LoVo (cell line): ENCODE measurements at regions not wholly inside any gene's neighbourhood (a gene's known extent, or its start where the extent isn't known, plus 50 kb on each side); places are given as distances from the start of the nearest gene placed in this dataset.

Experiments
- DNase-seq: peaks from one replicate; pipeline ENCODE4 v3.0.0-alpha.2; 2016; ENCODE audit warnings: low spot score

DNA sequence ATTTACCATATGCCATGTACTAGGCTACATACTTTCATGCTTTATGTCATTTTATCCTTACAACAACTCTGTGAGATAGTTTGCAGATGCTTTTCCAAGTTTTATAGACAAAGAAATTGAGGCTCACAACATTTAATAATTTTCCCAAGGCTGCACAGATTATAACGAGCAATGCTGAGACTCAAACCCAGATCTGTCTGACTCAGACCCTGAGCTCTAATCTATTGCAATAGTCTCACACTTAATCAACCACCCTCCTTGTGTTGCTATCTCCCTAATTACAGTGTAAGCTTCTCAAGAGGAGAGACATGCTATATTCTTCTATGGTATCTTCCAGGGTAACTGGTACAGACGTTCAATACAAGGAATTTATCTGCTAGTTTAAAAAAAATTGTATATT lies 247.6 kb downstream of the WDR11 start:
- no peak for DNase-seq

DNA sequence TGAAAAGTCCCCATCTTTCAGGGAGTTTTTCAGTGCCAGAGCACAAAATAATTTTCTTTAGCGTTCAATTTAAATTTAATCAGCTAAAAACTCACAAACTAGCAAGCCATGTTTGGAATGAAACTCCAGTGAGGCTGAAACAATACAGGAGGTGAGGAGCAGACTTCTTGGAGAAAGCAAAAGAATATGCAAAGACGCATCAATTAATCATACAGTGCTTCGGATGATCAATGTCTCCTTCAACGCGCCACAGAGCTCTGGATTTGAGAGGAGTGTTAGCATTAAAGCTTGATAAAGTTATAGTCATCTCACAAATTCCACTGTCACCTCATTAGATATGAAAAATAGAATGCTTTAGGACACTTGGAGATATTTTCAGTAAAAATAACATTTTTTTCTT lies 248.0 kb downstream of the WDR11 start:
- DNase-seq: no peak

DNA sequence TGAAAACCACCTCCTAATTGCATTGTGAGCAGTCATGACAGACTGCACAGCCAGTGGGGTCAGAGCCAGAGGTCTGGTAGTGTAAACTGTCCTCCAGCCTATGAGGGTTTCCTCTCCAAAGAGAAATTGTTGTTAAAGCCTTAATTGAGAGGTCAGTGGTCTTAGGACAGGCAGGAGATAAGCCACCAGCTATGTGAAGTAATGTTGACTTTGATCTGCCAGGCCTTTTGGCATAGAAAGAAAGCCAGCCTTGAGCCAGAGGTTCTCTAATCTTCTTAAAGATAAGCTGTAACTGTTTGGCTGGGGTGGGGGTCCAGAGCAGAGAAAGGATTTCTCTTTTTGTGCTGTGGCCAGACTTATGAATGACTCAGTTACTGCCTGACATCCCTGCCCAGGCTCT lies 248.4 kb downstream of the WDR11 start:
- no peak for DNase-seq

DNA sequence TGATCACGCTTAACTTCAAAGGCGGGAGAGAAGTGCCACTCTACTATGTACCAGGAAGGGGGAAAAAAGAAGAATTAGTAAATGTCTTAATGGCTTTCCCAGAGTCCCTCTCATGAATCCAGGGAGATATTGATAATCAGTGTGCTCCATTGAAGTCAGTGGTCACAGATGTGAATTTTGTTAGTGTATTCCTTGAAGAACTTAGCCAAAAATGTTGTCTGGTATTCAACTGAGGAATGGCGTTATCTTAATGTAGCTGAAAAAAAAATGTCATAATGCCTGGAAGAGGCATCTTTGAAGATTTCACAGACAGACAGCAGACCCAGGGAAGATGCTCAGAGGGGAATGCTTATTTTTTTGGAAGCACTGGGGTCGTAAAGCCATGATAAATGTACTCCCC lies 250.4 kb downstream of the WDR11 start:
- no peak for DNase-seq

DNA sequence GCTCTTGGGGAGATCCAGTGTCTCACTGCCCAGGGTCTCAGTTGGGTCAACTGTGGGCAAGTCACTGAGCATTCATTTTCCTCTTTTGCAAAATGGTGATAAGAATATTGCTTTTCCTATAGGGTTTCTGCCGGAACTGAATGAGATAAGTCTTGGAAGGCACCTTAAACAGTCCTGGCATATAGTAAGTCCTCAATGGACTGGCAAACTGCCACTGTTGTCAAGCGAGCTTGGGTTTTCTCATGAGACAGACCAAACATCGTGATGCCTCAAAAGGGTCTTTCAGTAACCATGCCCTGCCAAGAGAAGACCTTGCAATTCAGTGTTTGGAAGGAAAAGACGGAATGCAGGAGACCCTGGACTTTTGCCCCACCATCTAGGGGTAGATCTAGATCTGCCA lies 251.5 kb downstream of the WDR11 start:
- DNase-seq: no peak

DNA sequence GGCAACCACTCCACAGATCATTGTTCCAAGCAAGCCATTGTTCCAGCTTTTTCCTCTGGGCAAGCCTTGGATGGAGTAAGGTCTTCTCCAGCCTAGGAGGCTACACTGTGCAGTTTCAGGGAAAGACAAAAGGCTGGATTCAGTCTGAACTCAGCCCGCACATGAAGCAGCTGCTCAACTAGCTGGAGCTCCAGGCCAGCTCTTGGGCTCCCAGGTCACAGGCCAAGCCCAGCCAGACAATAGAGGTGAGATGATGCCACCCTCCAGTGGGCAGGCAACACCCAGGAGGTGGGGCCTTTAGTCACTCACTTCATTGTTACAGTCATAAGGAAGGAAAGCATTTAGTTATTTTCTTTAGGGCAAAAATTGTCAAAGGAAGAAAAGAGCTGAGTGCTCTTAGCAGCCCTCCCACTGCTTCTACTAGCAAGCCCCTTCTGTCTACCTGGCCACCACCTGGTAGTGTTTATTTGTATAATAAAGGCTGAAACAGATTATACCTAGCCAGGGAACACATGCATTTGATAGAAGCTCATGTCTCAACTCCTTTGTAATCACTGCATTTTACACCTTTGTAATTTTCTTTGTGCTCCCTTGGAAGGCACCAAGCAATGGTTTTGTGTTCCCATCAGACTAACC lies 253.4 kb downstream of the WDR11 start:
- DNase-seq: no peak

DNA sequence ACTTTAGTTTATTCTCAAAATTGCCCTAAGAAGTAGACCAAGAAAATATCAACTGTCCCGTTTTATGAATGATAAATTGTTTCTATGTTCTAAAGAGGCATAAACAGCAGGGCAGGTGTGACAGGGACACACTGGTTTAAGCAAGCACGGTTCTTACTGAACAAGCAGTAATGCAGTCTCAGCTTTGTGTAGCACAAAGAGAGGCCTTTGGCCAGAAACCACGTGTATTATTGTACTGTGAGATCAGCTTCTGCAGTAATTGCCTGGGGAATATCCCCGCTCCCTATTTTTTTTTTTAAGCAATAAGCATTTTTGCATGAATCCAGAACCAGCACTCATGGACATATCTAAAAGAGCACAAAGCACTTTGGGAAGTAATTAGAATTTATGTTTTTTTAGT lies 255.4 kb downstream of the WDR11 start:
- DNase-seq: no peak

DNA sequence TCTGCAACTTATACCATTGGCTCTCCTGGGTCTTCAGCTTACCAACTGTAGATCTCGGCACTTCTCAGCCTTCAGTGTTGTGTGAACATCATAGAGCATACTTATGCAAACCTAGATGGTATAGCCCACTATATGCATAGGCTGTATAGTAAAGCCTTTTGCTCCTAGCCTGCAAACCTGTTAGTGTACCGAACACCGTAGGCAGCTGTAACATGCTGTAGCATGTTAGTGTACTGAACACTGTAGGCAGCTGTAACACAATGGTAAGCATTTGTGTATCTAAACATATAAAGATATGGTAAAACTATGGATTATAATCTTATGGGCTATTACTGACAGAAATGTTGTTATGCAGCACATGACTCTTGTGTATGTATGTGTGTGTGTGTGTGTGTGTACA lies 256.9 kb downstream of the WDR11 start:
- no peak for DNase-seq

DNA sequence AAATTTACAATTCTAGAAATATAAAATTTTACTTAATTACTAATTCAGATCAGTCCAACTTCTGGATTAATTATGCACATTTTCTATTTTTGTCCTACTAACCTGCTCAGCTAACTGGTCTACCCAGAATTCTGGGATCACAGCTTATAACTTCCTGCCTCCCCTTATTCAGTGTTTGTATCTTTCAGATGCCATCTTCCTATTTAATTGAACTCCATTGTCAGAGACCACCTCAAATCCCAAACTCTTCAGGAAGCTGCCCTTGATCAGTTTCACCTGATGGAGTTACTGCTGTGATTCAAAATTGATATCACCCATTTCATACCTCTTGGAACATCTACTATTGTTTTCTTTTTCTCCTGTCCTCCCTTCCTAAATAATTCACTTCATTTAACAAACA lies 259.2 kb downstream of the WDR11 start:
- no peak for DNase-seq

DNA sequence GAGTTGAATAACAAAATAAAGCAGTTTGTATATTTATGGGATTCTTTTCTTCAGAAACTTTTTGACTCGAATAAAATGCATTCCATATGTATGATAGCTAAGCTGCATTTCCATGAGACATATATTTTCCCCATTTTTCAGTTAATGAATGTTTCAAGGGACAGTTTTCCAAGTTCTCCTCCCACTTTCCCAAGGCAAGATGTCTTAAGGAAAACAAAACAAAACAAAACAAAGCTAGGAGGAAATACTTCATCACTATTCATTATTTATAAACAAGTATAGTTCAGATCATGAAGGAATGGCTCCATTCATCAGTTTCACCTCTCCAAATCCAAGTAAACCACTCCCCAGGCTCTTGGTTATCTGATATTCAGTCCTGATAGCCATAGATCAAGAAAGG lies 261.0 kb downstream of the WDR11 start:
- DNase-seq: no peak

DNA sequence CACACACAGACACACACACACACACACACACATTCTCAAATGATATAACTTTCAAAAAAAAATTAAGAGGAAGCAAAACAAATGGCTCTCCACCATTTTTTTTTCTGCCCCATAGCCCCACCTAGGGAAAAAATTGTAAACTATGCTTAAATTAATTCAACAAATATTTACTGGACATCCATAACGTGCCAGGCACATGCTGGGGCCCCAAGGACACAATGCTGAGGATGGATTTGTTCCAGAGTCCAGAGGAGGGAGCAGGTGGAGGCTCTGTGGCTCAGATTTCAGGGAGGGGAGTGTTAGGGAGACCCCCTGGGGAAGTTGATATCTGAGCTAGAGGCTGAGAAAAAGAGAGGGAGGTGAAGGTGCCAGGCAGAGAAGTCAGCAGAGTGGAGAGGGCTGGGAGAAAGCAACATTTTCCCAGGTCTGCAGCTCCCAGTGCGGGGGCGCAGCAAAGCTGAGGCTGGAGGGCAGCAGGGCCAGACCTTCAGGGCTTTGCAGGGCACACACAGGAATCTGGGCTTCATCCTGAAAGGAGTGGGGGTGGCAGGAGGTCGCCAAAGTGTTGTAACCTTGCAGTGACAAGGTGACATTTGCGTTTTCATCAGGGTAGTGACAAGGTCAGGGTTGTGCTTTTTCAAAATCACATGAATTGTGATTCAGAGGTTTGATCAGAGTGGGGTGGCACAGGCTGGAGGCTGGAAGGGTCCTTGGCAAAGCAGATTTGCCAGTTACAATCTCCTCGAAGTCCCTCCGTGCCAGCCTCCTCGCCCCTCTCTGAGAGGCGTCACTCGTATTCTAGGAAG lies 261.6 kb downstream of the WDR11 start:
- DNase-seq: no peak

DNA sequence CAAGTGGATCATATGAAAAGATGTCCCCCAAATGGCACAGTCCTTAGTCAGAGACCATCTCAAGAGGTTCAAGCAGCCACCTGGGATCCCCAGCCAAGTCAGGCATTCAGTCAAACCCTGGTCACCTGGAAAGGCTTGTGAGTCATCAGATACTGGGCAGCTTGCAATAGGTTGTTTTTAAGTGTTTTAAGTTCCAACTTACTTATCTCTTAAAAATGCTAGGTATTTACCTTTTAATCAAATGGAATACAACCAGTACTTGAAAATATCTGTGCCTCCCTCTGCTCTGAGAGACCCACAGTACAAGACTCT lies 262.2 kb downstream of the WDR11 start:
- DNase-seq: no peak

DNA sequence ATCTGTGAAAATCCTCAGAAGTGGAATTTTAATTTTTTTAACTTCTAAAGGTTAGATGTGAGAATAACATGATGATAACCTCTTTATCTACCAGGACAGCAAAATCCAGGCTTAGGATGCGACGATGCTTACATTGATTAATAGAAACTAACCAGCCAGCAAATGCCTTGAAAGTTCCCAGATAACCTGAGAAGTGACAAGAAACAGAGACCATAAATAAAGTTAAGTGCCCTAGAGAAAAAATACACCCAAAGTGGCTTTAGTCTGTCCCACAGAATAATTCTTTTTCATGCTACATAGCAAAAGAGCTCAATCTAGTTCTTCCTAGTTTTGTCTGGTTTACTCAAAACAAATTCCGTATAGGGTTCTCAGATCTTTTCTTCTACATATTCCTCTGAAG lies 262.7 kb downstream of the WDR11 start:
- DNase-seq: no peak

DNA sequence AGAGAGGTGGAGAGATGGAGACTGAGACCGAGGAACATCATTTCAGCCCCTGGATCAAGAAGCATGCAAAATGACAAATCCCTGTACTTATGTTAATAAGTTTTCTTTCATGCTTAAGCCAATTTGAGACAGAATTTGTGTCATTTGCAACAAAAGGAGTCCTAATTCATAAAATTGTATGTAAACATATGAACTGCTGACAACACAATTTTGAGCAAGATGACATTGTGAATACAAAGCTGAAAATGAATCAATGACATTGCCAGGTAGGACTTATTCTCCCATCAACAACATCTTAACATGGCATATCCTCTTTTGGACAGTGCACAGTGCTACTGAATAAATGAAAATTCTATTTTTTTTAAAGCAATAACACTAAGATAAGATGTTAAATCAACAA lies 264.0 kb downstream of the WDR11 start:
- no peak for DNase-seq

DNA sequence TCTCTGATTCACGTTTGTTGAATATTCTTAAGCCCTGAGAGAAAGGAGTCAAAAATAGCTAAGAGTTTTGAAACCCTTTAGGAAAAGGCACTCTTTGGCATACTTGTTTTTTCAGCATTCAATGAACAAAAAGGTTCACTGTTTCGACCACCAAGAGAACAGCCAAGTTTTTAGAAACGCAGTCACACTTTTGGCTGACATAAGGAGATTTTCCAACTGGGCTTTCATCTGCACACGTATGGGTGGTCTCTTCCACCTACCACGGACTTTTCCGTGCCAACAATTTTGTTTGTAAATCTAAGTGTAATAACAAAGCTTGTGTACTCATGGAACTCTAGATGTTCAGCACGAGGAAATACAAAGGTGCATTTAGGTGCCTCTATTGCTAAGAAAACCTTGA lies 270.3 kb downstream of the WDR11 start:
- no peak for DNase-seq

DNA sequence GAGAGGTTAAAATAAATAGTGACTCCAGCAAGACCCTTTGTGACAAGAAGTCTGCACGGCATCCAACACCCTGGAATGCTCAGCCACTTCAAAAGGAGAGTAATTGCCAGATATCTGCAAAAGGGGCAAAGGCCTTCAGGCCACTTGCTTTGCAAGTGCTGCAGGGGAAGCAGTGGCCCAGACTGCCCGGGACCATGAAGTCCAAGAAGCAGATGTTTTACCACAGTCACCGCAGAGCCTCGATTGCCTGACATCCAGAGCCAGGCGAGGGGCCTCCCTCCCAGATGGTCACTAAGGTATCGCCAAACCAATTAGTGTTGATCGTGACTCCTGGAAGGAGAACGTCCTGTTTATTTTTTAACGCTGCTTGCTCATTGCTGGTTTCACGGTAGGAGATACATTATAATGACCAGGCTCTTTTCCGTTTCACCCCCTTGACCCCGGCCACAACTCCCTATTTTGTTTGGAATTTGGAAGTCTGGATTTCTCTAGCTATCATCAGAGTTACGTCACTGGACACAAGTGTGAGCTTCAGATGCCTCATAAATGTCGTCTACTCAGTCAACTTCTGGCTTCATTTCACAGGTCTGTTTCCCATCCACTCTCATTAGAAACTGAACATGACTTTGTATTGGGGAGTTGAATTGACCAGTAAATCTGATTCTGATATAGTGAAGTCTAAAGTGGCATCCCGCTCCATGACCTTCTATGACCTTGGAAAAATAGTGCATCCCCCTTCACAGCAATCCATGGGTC lies 276.2 kb downstream of the WDR11 start:
- DNase-seq: no peak

DNA sequence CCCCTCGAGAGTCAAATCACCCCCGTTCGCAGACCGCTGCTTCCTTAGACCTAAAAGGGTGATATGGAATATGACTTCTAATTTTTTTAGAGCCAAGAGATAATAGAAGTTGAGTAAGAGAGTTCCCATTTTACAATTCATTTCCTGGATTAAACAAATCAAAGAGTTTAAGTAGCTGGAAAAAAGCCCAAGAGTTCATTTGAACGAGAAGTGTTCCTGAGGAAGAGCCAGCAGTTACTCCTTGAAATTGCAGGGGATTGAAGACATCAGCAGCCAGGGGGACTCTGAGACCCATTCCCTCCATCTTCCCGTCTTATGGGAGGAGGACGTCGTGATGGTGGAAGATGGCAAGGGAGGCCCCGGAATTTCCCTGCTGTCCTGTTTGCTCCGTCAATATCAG lies 277.0 kb downstream of the WDR11 start:
- DNase-seq: no peak

DNA sequence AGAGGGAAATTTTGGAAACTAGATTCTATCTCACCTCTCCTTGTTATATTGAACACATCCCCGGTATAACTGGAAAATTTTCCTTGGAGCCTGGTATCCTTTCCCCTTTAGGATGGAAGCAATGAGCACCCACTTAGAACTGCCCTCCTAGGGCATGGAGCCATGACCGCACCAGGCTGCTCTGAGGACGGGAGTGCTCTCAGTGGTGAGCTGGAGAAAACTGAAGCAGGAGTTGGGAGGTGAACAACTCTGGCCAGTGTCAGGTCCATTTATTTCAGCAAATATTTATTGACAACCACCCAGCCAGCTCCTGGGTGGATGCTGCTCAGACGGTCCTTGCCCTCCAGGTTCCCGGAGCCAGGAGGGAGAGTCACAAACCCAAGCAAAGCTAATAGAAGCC lies 278.1 kb downstream of the WDR11 start:
- no peak for DNase-seq

DNA sequence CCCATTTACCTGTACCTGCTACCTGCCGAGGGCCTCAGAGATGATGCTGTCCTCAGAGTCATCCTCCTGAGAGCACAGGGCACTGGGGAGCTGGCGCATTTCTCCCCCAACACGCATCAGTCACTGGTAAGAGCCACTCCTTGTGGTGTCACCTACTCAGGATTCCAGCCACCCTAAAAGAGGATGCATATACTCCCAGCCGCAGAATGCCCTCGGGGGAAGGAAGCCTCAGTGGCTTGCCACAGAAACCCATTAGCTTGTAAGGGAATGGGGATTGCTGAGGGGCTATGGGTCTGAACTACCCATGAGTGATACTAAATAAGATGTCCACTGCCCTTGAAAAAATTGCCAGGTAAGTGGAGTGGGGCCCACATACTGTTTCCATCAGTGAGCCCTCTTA lies 279.2 kb downstream of the WDR11 start:
- DNase-seq: no peak

DNA sequence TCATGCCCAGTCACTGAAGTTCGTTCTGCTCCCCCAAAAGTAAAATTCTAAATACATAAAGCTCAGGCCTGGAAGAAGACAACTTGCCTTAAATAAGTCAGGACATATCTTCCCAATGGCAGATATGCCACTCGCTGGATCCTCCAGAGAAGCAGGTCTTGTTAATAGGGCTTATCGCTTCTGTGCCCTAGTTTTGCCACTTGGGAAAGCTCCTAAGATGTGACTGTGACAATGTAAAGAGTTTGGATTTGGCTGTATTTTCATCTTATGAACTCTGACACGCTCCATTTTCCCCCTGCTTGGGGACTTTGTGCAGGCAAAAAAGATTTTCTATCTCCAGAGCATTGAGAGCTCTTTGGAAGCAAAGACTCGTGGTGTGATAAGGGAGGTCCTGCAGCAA lies 279.9 kb downstream of the WDR11 start:
- no peak for DNase-seq

DNA sequence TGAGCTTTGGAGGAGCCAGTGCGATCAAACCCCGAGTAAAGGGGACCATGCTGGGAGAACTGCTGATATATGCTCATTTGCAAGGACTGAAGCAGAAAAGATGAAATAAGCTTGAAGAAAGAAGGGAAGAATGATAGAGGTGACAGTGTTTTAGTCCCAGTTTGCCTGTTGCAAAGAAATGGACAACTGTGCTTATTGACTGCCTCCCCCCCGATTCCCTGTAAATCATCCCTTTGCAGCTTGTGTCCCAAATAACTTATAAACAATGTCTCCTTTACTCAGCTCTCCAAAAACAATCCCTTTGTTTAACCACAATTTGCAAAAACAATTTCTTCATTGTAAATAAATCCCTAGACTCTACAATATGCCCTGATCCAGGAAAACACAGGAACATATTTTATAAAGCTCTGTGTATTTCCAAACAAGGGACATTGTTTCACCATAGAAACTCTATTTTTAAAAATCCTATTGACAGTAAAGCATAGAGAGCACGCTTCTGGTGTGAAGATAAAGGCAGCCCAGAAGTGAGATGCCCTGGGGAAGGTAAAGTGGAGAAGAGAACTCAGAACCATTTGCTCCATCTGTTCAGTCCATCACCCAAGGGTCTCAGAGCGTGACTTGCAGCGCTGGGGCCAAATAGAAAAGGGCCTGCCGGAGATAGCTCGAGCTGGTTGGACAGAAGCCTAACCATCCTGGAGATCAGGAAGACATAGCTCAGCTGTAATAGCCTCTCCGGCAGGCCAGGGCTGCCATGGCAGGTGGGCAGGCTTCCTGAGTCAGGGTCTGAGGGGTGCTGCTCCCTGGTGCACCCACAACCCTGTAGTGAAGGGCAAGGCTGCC lies 280.5 kb downstream of the WDR11 start:
- no peak for DNase-seq

DNA sequence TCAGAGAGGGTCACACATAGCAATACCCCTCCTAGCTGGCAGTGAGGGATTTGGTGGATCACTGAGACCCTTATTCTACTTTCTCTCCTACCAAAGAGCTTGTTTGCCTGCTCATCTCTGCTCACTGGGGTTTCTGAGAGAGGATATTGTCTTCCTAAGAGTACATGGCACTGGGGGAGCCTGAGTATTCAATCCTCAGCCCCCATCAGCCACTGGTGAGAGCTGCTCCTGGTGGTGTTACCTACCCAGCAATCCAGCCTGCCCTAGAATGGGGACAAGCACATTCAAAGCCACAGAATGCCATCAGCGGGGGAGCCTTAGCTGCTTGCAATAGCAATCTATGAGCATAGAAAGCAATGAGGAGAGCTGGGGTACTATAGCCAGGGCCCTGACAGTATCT lies 281.1 kb downstream of the WDR11 start:
- DNase-seq: no peak

DNA sequence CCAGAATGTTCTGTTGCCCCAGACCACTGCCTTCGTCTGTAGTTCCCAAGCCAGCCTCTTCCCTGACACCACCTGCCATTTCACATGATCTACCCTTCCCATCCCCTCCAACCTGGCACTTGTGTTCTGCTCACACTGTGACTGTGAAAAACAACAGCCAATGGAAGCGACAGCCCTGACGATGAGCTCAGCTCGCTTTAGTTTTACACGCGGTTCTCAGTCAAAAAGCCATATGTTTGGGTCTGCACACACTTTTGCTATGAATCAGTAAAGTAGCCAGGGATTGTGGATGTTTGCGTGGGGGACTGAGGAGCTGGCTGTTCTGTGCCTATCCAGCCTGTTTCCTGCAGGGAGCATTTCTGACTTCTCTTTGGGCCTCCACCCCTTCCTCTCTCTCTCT lies 282.7 kb downstream of the WDR11 start:
- no peak for DNase-seq
